GM21526 (cell line): ENCODE measurements at regions not wholly inside any gene's neighbourhood (a gene's known extent, or its start where the extent isn't known, plus 50 kb on each side); places are given as distances from the start of the nearest gene placed in this dataset.
A peak's percentile ranks its signal among the peaks of the same experiment; 100 is the strongest.
"Not testable (repeated sequence)": the region's sequence is repeated elsewhere in the genome, so short reads cannot be mapped to it uniquely, and the experiment has no call there.

Experiments used
- ATAC-seq: cut with Tn5 transposase; IDR thresholded peaks from one replicate; pipeline ENCODE4 v1.9.1; 2021; ENCODE audit warnings: moderate library complexity; ENCODE audit not compliant: unreplicated experiment, low FRiP score

- ATAC-seq, result no peak
Observed at GRCh38 chr13:80496721-80497397, 155.9 kb upstream of the SPRY2 start.

GRCh38 chr13:80490491-80490943 is 149.6 kb upstream of the SPRY2 start:
- not testable (repeated sequence) for ATAC-seq

DNA sequence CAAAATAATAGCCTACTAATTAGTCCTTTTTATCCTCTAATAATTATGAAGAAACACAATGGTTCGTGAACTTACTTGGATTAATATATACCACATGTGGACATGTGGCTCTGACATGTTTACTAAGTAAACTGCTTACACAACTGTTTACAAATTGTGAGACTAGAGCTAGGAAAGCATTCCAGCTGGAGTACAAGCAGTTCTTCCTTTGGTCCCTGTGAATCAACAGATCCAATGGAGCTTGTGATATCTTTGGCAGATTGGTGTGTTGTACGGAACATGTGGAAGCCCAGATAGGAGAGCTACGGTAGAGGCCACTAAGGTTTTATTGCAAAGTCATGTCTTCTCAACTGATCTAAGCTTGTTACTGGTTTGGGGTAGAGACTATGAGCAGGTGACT is 145.5 kb upstream of the SPRY2 start:
- no peak for ATAC-seq

GRCh38 chr13:80483157-80483556 is 142.2 kb upstream of the SPRY2 start:
- no peak for ATAC-seq

DNA sequence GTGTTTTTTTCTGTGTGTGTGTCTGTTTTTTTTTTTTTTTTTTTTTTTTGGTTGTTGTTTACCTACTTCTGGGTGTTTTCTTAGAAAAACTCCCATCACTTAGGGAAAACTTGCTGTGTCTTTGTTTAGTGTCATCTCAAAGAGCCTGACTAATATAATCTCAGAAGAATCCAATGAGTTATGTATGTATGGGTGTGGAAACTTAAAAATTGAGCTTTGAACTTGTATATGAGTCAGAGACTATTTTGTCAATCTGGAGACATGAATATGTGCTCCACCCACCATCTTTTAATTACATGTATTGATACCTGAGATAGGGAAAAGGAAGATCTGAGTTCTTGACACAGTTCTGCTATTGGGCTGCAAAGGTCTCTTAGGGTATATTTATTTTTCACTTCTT is 140.7 kb upstream of the SPRY2 start:
- ATAC-seq, result no peak

DNA sequence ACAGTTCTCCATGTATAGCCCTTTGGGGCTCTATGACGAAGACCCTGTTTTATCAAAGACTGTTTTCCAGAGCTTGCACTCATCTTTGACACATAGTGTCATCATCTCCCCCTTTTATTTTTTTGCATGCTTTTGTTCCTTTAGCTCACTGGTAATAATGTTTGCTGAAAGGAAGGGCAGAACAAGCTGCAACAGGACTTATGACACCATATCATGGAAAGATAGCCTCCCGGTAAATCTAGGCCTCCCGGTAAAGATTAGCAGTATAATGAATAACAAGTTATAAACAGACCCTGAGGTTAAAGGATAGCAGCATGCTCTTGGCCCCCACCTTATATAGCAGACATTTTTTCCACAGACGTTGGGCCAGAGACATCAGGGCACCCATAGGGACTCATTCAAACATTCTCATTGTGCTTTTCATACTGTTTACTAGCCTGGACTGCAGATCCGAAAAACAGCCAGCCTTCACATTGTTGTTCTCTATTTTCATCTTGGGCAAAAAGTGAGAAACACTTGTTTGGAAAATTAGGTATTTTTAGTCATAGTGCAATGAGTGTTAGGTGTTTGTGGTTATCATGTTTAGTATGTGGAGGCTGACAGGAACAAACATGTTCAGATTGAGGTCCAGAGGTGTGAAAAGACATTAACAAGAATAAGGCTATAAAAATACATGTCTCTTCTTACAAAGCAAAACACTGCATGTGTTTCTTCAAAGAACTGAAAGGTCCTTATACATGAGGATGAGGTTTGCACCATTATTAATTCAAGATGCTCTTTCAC is 136.9 kb upstream of the SPRY2 start:
- ATAC-seq, result no peak

DNA sequence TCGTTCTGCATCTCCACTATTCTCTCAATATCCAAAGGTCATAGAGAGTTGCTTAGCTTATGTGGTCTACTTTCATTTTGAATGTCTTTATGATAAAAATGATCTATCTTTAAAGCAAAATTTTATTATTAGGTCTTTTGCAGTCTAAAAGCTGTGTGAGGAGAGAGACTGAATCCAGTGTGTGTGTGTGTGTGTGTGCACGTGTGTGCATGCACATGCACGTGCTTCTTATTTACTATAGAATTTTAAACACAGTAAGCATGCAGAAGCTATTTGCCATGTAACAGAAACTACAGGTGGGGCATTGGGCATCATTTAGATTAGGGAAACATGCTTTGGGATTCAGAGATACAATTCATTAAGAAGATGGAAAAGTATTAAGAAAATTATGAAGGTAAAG is 136.0 kb upstream of the SPRY2 start:
- no peak for ATAC-seq

DNA sequence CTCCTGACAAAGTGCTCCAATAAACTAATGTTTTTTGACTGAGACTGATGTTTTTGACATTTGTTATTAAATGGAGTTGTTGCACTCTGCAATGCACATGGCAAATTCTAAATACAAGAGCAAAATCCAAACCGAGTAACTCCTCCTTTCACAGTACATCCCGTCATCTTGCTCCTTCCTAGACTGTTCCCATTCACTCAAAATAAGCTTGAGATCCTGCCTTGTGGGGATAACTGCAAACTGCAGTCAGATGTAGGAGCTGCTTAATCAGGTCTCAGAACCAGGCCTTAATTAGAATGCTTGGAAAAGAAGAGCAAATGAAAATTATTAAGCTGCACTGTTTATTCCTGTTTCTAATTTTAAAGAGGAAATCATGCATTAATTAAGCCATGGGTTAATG is 134.8 kb upstream of the SPRY2 start:
- no peak for ATAC-seq

GRCh38 chr13:80473695-80474094 is 132.8 kb upstream of the SPRY2 start:
- ATAC-seq, result no peak

GRCh38 chr13:80469853-80470381 is 129.0 kb upstream of the SPRY2 start:
- no peak for ATAC-seq

DNA sequence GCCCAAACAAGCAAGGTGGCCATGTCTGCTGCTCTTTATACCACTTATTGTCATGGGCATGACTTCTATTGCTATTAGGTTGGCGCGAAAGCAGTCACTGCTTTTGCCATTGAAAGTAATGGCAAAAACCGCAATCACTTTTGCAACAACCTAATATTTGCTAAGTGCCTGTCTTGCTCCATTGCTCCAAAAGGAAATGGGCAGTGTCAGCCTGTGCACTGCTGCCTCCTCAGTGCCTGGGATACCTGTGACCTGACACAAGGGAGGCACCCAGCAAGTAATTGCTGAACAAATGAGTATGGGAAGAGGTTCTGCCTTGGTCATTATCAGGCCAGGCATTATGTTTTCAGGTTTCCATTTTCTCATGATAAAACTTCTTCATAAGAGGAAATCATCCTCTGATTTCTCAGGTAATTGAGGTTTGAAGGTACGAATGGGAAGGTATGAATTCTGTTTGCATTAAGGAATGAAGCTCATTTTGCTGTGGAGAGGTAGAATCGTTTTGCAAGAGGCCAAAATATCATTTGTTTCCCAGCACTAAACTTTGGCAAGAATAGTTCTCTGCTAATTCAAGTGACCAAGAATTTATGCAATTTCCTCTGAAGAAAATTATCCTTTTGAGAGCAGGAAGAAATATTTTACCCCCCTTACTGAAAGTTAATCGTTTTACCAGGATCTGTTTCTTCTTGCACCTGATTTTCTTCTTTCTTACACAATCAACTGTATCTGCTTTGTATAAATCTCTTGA is 128.4 kb upstream of the SPRY2 start:
- no peak for ATAC-seq

- no peak for ATAC-seq
Observed at GRCh38 chr13:80465321-80465720, 124.4 kb upstream of the SPRY2 start.

DNA sequence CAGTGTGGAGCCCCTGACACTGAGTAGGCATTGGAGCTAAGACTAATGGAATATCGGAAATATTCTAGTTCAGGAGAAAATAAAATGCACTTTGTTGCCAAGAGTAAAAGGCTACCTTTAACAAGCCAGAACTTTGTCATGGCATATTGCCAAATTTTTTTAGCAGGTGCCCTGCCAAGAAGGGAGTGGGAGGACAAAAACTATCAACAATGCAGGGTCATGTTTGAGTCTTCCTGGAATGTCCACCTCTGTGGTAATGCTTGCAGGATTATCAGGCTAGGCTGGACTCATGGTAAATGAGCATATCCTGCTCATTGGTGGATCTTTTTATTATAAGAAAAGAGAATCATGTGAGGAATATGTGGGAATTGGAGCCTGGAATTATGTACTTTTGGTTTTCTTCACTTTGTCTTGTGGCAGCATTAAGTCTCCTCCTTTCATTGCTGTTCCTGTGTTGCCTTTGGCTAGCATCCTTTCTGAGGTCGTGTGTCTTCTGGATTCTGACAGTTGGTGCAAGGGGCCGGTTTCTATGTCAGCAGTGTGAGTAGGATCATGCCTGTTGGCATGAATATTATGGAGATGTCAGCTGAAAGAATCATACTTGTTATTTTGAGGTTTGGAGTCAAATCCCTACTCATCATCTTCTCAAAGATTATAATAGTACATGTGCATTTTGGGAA is 122.9 kb upstream of the SPRY2 start:
- no peak for ATAC-seq

DNA sequence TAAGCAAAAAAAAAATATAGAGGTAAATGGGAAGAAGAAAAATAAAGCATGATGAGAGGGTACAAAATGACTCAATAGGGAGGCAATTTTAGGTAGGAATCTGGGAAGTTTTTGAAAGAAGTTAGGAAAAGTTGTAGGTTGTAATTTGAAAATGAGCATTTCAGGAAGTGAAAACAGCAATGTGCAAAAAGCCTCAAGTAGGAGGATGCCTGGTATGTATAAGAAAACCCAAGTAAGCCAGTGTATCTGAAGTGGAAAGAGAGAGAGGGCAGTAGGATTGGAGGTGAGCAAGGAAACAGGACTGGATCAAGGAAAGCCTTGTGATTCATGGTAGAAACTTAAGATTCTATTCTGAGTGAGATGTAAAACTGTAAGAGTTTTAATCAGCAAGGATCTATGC is 121.6 kb upstream of the SPRY2 start:
- peak; percentile 52 for ATAC-seq

DNA sequence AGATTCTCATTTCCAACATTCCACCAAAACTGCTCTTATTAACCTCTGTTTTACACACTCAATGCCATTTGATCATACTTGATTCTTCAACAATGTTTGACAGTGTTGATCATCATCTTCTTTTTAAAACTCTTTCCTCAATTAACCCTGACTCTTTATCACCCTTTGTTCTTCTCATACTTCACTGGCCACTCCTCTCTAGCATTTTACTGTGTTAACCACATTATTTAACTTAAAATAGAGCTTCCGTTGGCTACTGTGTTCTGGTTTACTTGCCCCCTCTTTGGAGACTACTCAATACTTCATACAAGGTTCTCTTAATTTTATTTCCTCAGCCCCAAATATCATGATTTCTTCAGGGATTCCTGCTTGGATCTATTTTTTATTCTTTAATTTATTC is 121.1 kb upstream of the SPRY2 start:
- no peak for ATAC-seq

GRCh38 chr13:80458543-80458942 is 117.6 kb upstream of the SPRY2 start:
- ATAC-seq, result no peak

- peak; percentile 81 for ATAC-seq
Observed at GRCh38 chr13:80454245-80454644, 113.3 kb upstream of the SPRY2 start.

DNA sequence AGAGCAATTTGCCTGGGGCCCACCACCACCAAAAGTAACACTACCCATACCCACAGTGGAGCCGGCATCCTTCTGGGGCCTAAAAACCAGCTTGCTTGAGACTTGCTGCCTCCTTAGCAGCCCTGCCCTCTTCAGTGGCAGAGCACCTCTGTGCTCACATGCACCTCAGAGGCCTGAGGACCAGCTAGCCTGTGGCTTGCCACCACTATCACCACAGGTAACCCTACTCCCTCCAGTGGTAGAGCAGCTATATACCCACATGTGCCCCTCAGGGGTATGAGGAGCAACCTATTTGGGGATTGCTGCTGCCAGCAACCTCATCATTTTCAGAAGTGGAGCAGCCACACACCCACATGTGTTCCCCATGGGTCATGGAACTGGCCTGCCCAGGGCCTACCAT is 111.4 kb upstream of the SPRY2 start:
- no peak for ATAC-seq

- ATAC-seq, result no peak
Observed at GRCh38 chr13:80451641-80452040, 110.7 kb upstream of the SPRY2 start.

DNA sequence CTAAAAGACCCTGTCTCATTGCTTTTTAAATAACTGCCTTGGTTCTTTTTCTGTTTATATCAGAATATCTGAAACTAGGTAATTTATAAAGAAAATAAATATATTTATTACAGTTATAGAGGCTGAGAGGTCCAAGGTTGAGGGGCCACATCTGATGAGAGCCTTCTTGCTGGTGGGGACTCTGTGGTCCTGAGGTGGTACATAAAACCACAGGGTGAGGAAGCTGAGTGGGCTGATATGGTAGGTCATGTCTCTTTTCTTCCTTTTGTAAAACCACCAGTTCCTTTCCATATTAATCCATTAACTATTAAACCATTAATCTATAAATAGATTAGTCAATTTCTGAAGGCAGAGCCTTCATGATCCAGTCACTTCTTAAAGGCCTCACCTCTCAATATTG is 109.5 kb upstream of the SPRY2 start:
- no peak for ATAC-seq

DNA sequence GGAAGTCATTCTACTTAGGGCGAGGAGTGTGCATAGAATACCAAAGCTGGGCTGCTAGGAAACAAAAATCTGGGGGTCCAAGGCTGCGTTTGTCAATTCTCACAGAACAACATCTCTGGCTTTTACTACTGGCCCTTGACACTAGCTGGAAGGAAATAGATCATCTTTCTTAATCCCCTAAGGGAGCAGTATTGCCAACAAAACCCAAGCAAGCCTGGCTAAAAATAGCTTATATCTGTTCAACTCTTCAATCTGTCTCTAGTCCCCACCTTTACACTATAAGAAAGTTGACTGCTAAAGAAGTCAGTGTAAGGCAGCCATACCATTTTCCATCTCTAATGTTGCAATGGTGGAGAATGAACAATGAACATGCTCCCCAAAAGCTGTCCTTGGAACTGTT is 107.8 kb upstream of the SPRY2 start:
- ATAC-seq, result no peak
